ENCODE measurements at regions not wholly inside any gene's neighbourhood (a gene's known extent, or its start where the extent isn't known, plus 50 kb on each side); places are given as distances from the start of the nearest gene placed in this dataset.

DNA sequence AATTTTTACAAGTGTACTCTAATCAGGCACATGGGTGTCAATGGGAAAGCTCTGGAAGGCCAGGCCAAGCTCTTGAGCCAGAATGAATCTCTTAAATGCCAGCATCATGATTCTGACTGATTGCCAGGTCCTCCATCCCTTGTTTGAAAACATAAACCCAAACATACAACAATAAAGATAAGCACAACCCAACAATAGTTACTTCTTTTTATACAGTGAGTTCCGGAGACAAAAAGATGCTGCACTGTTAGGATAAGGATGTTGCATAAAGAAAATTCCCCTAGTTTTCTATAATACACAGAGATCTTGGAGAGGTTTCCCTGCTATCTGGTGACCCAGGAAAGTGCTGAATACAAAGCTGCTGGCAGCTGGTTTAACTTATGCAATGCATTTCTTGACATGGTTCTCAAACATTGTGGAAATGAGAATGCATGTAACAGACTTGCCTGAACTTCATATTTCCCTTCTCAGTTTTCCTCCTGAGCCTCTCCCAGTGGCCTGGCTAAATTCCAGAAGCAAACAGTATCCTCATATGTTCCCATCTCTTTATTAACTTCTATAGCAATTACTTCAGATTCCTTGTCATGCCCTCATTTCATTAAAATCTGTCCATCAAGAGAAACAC, 180.1 kb upstream of the PRICKLE2 start:
- TF ChIP-seq YY1 (IDR thresholded peaks at IDR 0.05; ENCODE audit: insufficient read depth, insufficient read length) (no peak), ZNF274 (IDR thresholded peaks at IDR 0.05; ENCODE audit: low read depth, low read length) (no peak), SUZ12 (IDR thresholded peaks at IDR 0.05; ENCODE audit: extremely low read depth, insufficient read depth, insufficient read length) (no peak)
